Osteoblast (primary cell): ENCODE measurements at regions not wholly inside any gene's neighbourhood (a gene's known extent, or its start where the extent isn't known, plus 50 kb on each side); places are given as distances from the start of the nearest gene placed in this dataset.

Experiments used
- DNase-seq: peaks from one replicate; pipeline ENCODE4 v3.0.0; 2011; ENCODE audit warnings: low spot score, mixed read lengths; ENCODE audit not compliant: insufficient read length; ENCODE audit errors: missing footprints
- H2AFZ ChIP-seq: 2 replicates; pipeline ENCODE4 v1.6.0; 2011; ENCODE audit warnings: mild to moderate bottlenecking, low read length
- H3K27ac ChIP-seq: 2 replicates; pipeline ENCODE4 v1.5.1; 2011; ENCODE audit warnings: mild to moderate bottlenecking, low read depth, low read length, moderate library complexity
- H3K27me3 ChIP-seq: 2 replicates; pipeline ENCODE4 v1.6.0; 2012; ENCODE audit warnings: mild to moderate bottlenecking, control low read depth, inconsistent platforms, low read length, moderate library complexity; ENCODE audit not compliant: insufficient read depth
- H3K36me3 ChIP-seq: 2 replicates; pipeline ENCODE4 v1.5.1; 2011; ENCODE audit warnings: mild to moderate bottlenecking, low read length, control low read depth, moderate library complexity; ENCODE audit not compliant: insufficient read depth
- H3K4me1 ChIP-seq: 2 replicates; pipeline ENCODE4 v1.5.1; 2011; ENCODE audit warnings: mild to moderate bottlenecking, low read length, control low read depth, moderate library complexity; ENCODE audit not compliant: insufficient read depth
- H3K4me2 ChIP-seq: 2 replicates; pipeline ENCODE4 v1.6.0; 2011; ENCODE audit warnings: mild to moderate bottlenecking, low read length; ENCODE audit not compliant: insufficient read depth
- H3K4me3 ChIP-seq: fragments of 200-600 bp; sonication (generic); 3 replicates; pipeline ENCODE4 v1.5.1; 2012; ENCODE audit warnings: mild to moderate bottlenecking, low read length, inconsistent platforms; ENCODE audit not compliant: insufficient read depth
- H3K79me2 ChIP-seq: 2 replicates; pipeline ENCODE4 v1.6.0; 2012; ENCODE audit warnings: mild to moderate bottlenecking, low read length, control low read depth, inconsistent platforms; ENCODE audit not compliant: insufficient read depth
- H3K9me3 ChIP-seq: 2 replicates; pipeline ENCODE4 v1.5.1; 2011; ENCODE audit warnings: low read depth, low read length, control low read depth
- H4K20me1 ChIP-seq: 2 replicates; pipeline ENCODE4 v1.6.0; 2012; ENCODE audit warnings: mild to moderate bottlenecking, low read length, control low read depth; ENCODE audit not compliant: insufficient read depth
- CTCF ChIP-seq: IDR thresholded peaks from 2 replicates; pipeline ENCODE4 v1.5.1; 2011; ENCODE audit warnings: mild to moderate bottlenecking, low read depth, low read length, moderate library complexity; ENCODE audit errors: extremely low read depth

- Histone ChIP-seq H3K9me3 (no peaks in the 10 kb centered on the region), H3K4me1 (peaks cover 8% of the 10 kb centered on the region), H3K79me2 (no peaks in the 10 kb centered on the region), H3K4me3 (no peak overlapping the region), H4K20me1 (no peaks in the 10 kb centered on the region), H3K27me3 (no peaks in the 10 kb centered on the region), H3K27ac (no peak overlapping the region), H3K4me2 (no peak overlapping the region), H3K36me3 (no peaks in the 10 kb centered on the region), H2AFZ (no peak overlapping the region)
- DNase-seq = no peak
- TF ChIP-seq CTCF = no peak
Observed at GRCh38 chr2:217724471-217724870, 278.3 kb downstream of the TNS1 start.

- Histone ChIP-seq H4K20me1 (no peaks in the 10 kb centered on the region), H3K4me3 (no peak overlapping the region), H3K4me1 (peaks cover 6% of the 10 kb centered on the region), H3K9me3 (no peaks in the 10 kb centered on the region), H3K79me2 (no peaks in the 10 kb centered on the region), H2AFZ (no peak overlapping the region), H3K27me3 (no peaks in the 10 kb centered on the region), H3K4me2 (no peak overlapping the region), H3K27ac (peak overlapping the region; percentile 71), H3K36me3 (no peaks in the 10 kb centered on the region)
- no peak for TF ChIP-seq CTCF
- no peak for DNase-seq
Observed at GRCh38 chr2:217723981-217724380, 278.8 kb downstream of the TNS1 start.

- Histone ChIP-seq H2AFZ (no peak overlapping the region), H3K4me1 (peaks cover 6% of the 10 kb centered on the region), H3K79me2 (no peaks in the 10 kb centered on the region), H3K4me2 (no peak overlapping the region), H4K20me1 (no peaks in the 10 kb centered on the region), H3K27ac (peak overlapping the region; percentile 71), H3K36me3 (no peaks in the 10 kb centered on the region), H3K9me3 (no peaks in the 10 kb centered on the region), H3K27me3 (no peaks in the 10 kb centered on the region), H3K4me3 (no peak overlapping the region)
- TF ChIP-seq CTCF = no peak
- DNase-seq = peak; percentile 90
Observed at GRCh38 chr2:217722883-217723472, 279.8 kb downstream of the TNS1 start.

- no peaks in the 10 kb centered on the region for H4K20me1 ChIP-seq
Observed at GRCh38 chr2:217717646-217718045, 285.1 kb downstream of the TNS1 start.

More at GRCh38 chr2:217717646-217718045, 285.1 kb downstream of the TNS1 start:
- Histone ChIP-seq H3K4me2 (no peak overlapping the region), H3K27me3 (no peaks in the 10 kb centered on the region), H3K27ac (no peak overlapping the region), H3K36me3 (no peaks in the 10 kb centered on the region), H2AFZ (no peak overlapping the region), H3K9me3 (no peaks in the 10 kb centered on the region), H3K79me2 (no peaks in the 10 kb centered on the region), H3K4me1 (peaks cover 15% of the 10 kb centered on the region), H3K4me3 (no peak overlapping the region)
- DNase-seq = no peak
- no peak for TF ChIP-seq CTCF
